Smooth muscle cell of the brain vasculature (primary cell): ENCODE measurements at regions not wholly inside any gene's neighbourhood (a gene's known extent, or its start where the extent isn't known, plus 50 kb on each side); places are given as distances from the start of the nearest gene placed in this dataset.
"Not testable (repeated sequence)": the region's sequence is repeated elsewhere in the genome, so short reads cannot be mapped to it uniquely, and the experiment has no call there.

Source experiments
- DNase-seq: peaks from one replicate; pipeline ENCODE4 v3.0.0-alpha.2; 2012; ENCODE audit warnings: low read depth, low spot score

DNA sequence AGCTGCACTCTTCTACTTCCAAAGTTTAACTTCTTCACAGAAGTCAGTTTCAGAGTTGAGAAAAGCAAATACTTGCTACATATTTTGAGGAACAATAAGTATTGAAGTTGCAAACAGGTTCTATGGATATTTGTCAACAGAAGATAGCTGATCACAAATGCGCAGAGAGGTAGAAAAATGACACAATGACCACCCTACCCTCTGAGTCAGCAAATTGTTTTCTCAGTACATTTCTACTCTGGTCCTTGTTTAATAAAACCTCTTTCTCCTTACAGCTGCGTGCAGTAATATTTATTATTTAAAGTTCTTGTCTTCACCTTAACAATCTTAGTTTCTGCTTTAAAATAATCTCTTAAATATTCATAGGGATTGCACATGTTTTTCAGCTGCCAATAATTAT is 855.1 kb upstream of the CTNND2 start:
- DNase-seq: no peak

DNA sequence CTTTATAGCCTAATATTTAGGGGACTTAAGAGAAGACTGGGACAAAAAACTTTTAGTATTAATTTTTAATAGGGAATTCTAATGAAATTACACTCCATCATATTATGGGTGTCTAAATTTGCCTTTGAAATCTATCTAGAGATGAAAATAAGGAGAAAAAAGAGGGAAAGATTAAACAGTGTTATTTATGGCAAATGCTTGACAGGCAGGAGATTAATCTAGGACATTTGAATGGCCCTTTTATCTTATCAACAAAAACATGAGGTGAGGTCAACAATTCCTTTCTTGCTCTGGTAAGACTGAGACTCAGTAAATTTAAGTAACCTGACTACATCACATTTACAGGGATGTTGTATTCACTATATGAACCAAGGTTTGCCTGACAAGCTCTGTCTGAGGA is 852.8 kb upstream of the CTNND2 start:
- no peak for DNase-seq

DNA sequence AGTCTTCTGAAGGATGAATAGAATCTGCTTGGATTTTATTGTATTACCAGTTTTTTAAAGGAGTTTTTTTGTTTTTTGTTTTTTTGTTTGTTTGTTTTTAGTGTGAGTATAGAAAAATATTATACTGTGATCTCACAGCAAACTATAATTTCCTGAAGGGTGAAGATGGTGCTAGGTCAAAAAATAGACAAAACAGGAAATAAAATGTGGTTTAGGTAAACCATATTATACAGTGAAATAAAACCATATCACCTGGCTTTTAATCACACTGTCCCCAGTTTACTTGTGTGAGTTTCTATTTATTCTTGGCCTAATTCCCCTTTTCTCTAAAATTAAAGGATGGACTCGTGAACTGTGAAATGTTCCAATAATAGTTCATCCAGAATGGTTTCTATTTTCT is 841.3 kb upstream of the CTNND2 start:
- DNase-seq: no peak

DNA sequence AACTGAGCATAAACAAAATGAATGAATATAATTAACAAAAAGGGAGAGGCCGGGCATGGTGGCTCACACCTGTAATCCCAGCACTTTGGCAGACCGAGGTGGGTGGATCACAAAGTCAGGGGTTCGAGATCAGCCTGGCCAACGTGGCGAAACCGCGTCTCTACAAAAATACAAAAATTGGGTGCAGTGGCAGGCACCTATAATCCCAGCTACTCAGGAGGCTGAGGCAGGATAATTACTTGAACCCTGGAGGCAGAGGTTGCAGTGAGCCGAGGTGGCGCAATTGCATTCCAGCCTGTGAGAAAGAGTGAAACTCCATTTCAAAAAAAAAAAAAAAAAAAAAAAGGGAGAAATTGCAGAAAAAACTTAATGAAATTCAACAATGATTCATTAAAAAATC is 839.3 kb upstream of the CTNND2 start:
- DNase-seq: no peak

DNA sequence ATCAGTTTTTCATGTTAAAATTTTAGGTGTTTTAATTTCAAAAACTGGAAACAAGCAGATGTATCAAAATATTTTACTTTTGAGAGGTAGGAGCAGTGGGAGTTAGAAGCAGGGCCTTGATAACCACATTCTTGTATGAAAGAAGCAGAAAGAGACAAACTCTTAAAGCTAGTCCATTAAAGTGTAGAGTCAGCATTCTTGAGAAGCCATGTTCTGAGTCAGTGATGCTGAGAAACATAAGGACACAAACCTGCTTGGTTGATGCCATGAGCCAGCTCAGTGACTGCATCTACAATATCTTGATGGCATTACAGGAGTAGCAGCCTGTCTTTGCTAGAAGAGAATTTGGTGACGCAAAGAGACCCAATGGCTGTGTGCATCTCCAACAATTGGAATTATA is 826.1 kb upstream of the CTNND2 start:
- no peak for DNase-seq

DNA sequence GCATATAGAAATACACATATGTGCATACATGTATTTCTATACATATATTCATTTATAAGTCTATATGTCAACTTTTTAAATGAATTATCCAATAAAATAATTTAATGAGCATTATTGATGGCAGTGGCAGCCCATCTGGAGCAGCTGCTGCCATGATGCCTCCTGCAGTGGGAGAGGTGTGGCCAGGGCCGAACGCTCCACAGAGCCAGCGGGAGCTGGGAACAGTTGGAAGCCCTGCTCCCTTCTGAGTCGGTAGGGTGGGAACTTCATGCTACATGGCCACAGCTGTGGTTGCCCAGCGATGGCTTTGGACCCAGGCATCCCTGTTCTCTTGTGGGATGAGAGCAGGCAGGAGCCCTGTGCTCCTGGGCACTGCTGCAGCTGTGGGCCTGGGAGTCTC is 812.4 kb upstream of the CTNND2 start:
- DNase-seq: no peak

DNA sequence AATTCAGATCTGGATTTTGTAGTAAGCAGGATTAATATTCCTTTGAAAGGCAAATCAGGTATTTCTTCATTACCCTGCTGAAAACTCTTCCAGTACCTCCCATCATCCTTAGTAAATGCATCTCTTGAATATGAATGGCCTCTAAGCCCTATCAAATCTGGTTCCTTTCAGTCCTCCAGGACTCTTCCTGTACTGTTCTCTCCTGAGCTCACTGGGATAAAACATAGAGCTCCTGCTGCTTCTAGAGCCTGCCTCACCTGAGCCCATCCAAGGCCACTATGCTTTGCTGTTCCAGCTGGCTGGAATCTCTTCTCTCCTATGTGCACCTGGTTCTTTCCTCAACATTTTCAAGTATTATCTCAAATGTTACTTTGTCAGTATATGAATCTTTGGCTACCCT is 803.3 kb upstream of the CTNND2 start:
- no peak for DNase-seq

DNA sequence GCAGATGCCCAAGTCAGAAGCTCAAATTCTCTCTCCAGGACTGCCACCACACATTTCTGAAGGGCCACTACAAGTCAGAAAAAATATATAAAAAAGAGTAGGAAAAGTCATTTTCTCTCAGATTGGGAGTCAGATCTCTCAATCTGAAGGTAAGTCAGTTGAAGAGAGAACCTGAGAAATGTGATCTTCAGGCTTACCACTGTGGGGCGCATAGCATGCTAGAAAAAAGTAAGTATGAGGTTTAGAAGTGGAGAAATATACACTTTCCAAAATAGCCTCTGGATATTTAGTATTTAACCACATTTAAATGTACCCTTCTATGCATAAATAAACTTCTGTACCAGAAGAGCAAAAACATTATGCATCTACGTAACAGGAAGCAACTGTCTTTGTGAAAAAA is 800.7 kb upstream of the CTNND2 start:
- DNase-seq: no peak

DNA sequence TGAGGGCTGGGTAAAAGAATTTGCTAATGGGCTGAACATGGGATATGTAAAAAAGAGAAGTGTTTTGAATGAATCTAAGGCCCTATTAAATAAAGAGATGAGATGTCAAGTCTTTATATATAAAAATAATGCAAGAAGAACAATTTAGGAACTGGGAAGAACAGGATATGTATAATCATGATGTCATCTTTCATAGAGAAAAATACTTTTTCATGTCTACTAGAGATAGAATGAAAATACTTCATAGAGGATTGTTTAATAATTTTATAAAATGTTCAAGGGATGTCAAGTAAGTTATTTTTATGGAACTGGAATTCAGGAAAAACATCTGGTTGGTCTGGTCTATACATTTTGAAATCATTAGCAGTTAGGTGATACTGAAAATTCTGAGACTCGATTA is 799.0 kb upstream of the CTNND2 start:
- DNase-seq: no peak

DNA sequence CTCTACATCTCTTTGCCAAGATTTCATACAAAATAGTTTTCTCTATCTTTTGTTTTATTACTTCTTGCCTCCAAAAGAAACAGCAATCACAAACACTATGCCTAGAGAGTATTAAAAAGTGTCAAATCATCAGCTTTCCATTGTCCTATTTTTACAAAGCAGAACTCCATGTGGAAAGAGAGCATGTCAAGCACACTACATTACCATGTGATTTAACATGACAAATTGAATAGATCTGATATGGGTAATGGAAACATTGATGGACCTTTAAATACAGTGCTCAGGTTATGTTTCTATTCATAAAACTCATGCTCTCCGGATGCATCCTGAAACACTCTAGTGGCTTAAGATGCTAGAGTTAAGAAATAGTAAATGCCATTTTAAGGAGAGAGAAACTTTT is 791.4 kb upstream of the CTNND2 start:
- no peak for DNase-seq

DNA sequence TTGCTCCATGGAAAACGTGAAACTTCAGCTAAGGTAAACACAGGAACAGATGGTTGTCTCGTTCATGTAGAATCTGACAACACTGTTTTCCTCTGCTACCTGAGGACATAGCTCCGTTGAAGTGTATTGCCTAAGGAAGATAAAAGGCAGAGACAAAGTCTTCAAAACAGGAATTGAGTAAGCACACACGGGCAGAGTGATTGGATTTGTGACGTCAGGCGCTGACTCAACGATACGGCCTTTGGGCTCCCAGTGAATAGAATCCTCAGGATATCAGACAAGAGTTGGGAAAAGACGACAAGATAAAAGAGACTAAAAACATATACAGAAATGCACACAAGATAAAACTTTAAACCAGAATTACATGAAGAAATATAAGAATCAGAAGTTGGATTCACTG is 787.1 kb upstream of the CTNND2 start:
- no peak for DNase-seq

DNA sequence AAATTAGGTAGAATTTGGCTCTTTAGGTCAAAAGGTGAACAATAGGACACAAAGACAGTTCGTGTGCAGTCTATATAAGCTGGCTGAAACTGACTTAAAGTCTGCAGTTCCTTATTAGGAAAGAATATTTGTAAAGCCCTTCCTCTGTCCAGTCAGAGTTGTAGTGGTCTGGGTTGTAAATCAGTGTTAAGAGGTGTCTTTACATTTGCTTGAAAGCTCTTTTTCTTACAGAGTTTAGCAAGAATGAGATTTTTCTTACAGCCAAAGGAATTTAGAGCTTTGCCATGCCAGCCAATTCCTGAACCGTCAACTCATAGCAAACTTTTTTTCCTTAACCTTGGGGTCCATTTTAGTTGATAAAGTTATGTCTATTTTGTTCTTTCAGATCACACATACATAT is 786.1 kb upstream of the CTNND2 start:
- DNase-seq: no peak

DNA sequence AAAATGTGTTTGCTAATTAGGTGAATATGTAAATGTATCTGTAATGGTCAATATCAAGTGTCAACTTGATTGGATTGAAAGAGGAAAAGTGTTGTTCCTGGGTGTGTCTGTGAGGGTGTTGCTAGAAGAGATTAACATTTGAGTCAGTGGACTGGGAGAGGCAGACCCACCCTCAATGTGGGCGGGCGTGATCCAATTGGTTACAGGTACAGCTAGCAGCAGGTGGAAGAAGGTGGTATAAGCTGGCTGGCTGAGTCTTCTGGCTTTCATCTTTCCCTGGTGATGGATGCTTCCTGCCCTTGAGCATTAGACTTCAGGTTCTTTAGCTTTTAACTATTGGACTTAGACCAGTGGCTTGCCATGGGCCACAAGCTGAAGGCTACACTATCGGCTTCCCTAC is 779.0 kb upstream of the CTNND2 start:
- no peak for DNase-seq

DNA sequence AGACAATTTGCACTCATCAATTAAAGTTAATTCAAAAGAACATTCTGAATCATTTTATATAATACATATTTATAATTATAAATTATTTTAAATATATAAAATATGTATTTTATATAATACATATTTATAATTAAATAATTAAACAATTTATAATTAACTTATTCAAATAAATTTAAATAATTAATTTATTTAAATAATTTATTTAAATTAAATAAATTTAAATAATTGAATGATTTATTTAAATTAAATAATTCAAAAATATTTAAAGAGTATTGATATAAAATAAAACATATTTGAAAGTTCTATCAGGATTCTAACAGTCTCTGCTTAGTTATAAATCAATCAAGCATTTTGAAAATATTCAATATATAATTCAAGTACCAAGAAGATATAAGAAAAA is 775.5 kb upstream of the CTNND2 start:
- no peak for DNase-seq

DNA sequence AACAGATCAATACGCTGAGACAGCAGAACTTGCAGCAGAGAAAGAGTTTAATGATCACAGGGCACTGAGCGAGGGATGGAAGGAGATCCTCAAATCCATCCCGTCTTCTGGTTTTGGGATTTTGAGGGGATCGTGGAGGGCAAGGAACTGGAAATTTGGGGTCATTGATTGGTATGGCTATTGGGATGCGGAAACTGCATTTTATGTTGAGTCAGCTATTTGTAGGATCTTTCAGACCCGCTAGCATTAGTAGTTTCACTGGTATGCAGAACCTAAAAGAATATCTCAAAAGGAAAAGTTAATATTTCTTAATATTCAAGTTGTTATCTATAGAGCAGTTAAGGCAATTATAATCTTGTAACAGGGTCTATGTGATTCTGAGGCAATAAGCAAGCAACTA is 771.7 kb upstream of the CTNND2 start:
- DNase-seq: no peak

DNA sequence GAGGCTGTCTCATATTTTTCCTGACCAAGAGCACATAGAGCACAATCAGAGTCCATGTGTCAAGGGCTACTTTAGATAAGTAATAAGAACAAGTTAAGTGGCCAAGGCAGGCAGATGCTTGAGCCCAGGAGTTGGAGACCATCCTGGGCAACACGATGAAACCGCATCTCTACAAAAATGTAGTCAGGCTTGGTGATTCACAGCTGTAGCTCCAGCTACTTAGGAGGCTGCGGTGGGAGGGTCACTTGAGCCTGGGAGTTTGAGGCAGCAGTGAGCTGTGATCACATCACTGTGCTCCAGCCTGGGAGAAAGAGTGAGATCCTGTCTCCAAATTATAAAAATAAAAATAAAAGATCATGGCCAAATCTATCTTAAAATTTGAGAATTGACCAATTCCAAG is 767.9 kb upstream of the CTNND2 start:
- no peak for DNase-seq

DNA sequence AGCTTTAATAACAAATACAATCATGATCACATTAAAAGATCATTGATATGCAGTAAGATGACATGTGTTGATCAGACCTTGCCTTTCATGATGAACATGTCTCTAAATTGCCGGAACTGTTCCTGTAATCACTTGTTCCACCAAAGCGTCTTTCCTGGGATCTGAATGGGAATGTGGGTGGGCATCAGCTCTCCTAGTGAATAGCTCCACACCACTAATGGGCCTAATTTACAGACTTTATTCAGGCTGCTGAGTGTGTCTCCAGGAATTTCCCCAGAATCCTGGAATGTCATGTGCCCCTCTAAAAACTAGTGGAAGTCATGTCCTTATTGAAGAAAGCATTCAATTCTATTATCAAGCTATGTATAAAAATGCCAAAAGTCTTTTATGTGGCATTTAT is 765.1 kb upstream of the CTNND2 start:
- DNase-seq: no peak

DNA sequence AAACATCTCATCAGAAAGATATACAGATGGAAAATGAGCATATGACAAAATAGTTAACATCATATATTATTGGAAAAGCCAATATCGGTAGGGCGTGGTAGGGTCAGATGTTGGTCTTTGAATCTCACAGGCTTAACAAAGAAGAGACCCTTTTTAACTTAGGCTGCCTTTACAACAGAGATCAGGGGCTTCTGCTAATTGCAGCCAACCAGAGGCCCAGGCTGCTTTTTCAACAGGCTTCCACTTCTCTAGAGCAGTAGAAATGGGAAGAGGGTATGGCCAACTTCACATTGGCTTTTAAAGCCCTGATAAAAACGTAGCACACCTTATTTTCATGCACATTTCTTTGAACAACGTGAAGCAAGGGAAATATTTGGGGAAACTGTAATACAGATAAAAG is 764.3 kb upstream of the CTNND2 start:
- DNase-seq: no peak

DNA sequence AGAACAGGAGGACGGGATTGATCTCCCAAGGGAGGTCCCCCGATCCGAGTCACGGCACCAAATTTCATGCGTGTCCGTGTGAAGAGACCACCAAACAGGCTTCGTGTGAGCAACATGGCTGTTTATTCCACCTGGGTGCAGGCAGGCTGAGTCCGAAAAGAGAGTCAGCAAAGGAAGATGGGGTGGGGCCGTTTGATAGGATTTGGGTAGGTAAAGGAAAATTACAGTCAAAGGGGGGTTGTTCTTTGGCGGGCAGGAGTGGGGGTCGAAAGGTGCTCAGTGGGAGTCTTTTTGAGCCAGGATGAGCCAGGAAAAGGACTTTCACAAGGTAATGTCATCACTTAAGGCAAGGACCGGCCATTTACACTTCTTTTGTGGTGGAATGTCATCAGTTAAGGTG is 763.6 kb upstream of the CTNND2 start:
- DNase-seq: not testable (repeated sequence)

DNA sequence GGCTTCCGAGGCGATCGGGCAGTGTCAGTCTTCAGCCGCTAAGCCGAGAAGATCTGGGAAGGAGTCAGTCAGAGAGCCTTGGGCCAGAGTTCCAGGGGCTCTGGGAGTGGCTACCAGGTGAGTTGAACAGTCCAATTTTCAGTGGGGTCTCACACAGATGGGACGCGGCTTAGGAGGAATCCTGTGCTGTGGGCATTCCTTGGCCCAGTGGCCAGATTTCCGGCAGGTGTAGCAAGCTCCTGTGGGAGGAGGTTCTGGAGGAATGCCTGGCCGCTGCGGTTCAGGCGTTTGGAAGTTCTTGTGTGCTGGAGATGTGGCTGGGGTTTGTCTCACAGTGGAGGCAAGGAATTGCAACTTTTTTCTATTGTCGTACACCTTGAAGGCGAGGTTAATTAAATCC is 761.5 kb upstream of the CTNND2 start:
- not testable (repeated sequence) for DNase-seq

DNA sequence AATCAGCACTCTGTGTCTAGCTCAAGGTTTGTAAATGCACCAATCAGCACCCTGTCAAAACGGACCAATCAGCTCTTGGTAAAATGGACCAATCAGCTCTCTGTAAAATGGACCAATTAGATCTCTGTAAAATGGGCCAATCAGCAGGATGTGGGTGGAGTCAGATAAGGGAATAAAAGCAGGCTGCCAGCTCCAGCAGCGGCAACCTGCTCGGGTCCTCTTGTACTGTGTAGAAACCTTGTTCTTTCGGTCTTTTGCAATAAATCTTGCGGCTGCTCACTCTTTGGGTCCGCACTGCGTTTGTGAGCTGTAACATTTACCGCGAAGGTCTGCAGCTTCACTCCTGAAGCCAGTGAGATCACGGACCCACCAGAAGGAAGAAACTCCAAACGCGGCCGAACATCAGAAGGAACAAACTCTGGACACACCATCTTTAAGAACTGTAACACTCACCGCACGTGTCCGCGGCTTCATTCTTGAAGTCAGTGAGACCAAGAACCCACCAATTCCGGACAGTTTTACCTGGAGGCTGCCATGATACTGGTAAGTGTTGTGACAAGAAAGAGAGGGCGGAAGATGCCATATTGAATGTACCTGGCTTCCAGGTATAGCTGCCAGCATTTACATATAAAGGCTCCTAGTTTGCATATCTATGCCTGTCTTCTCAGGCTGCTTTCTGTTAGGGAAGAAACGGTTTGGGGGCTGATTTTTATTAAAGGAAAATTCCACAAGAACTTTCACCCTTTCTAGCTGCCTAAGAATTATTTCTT is 758.5 kb upstream of the CTNND2 start:
- no peak for DNase-seq

DNA sequence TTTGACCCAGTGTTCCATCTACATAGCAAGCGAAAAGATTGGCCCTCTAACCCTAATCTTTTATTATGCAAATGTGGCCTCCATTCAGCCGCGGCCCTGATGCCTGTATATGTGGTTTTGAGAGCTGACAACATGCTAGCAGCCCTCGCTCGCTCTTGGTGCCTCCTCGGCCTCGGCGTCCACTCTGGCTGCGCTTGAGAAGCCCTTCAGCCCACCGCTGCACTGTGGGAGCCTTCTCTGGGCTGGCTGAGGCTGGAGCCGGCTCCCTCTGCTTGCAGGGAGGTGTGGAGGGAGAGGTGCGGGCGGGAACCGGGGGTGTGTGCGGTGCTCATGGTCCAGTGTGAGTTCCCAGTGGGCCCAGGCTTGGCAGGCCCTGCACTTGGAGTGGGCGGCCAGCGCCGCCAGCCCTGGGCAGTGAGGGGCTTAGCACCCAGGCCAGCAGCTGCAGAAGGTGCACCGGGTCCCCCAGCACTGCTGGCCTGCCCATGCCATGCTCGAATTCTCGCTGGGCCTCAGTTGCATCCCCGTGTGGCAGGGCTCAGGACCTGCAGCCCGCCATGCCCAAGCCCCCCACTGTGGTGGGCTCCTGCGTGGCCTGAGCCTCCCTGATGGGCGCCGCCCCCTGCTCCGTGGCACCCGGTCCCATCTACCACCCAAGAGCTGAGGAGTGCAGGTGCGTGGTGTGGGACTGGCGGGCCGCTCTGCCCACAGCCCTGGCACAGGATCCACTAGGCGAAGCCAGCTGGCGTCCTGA is 757.5 kb upstream of the CTNND2 start:
- no peak for DNase-seq

DNA sequence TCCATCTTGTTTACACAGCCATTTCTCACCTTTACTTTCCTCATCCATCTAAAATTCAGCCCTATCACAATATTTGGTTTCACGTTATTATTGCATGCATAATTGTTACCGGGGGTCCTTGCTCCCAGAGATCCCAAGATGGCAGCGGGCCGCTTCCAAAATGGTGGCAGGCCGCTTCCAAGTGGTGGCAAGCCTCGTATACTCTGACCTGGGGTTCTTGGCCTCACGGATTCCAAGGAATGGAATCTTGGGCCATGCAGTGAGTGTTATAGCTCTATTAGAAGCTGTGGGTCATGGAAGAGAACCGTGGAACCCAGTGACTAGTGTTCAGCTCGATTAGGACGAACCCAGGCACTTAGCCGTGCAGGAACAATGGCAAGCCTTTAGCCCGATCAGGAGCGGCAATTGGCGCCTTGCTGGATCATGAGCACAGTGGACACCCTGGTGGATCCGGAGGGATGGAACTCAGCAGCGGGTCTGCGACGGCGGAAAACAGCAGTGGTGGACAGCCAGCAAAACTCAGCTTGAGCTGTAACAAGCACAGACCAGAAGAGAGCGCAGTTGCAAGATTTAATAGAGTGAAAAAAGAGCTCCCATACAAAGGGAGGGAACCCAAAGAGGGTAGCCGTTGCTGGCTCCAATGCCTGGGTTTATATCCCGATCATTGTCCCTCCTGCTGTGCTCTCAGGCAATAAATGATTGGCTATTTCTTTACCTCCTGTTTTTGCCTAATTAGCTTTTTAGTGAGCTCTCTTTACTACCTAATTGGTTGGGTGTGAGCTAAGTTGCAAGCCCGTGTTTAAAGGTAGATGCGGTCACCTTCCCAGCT is 756.2 kb upstream of the CTNND2 start:
- DNase-seq: not testable (repeated sequence)
